ENCODE measurements at regions not wholly inside any gene's neighbourhood (a gene's known extent, or its start where the extent isn't known, plus 50 kb on each side); places are given as distances from the start of the nearest gene placed in this dataset.
"Not testable (repeated sequence)": the region's sequence is repeated elsewhere in the genome, so short reads cannot be mapped to it uniquely, and the experiment has no call there.

GRCh38 chrY:19055232-19056137 is 281.9 kb upstream of the HSFY2 start:
- no peak for ATAC-seq
- DNase-seq = no peak

- ATAC-seq = no peak
- no peak for DNase-seq
These were observed 280.3 kb upstream of the HSFY2 start for GRCh38 chrY:19053806-19054205.

- no peak for ATAC-seq
- no peak for DNase-seq
These were observed 277.5 kb upstream of the HSFY2 start for GRCh38 chrY:19051021-19051420.

- ATAC-seq = no peak
- no peak for DNase-seq
These were observed 269.5 kb upstream of the HSFY2 start for GRCh38 chrY:19042984-19043442.

GRCh38 chrY:19042306-19042958 is 268.9 kb upstream of the HSFY2 start:
- no peak for ATAC-seq
- no peak for DNase-seq

GRCh38 chrY:19026631-19027030 is 253.1 kb upstream of the HSFY2 start:
- ATAC-seq = no peak
- no peak for DNase-seq

GRCh38 chrY:19023934-19024333 is 250.4 kb upstream of the HSFY2 start:
- DNase-seq = no peak
- ATAC-seq = no peak

- DNase-seq = no peak
- ATAC-seq = no peak
These were observed 246.7 kb upstream of the HSFY2 start for GRCh38 chrY:19020193-19020592.

GRCh38 chrY:19016990-19017389 is 243.5 kb upstream of the HSFY2 start:
- DNase-seq (no peak), ATAC-seq (no peak)

- DNase-seq (no peak), ATAC-seq (no peak)
These were observed 242.3 kb upstream of the HSFY2 start for GRCh38 chrY:19015854-19016253.

GRCh38 chrY:19015213-19015612 is 241.7 kb upstream of the HSFY2 start:
- ATAC-seq (no peak), DNase-seq (no peak)

- ATAC-seq = no peak
- no peak for DNase-seq
These were observed 239.4 kb upstream of the HSFY2 start for GRCh38 chrY:19012985-19013384.

GRCh38 chrY:19011605-19012090 is 238.1 kb upstream of the HSFY2 start:
- ATAC-seq = peak; percentile 68

GRCh38 chrY:19006234-19006633 is 232.7 kb upstream of the HSFY2 start:
- ATAC-seq (no peak), DNase-seq (no peak)

More at GRCh38 chrY:19011605-19012090, 238.1 kb upstream of the HSFY2 start:
- no peak for DNase-seq

GRCh38 chrY:19005579-19005978 is 232.0 kb upstream of the HSFY2 start:
- ATAC-seq (no peak), DNase-seq (no peak)

- ATAC-seq (no peak), DNase-seq (no peak)
These were observed 224.2 kb upstream of the HSFY2 start for GRCh38 chrY:18997635-18998240.

- ATAC-seq (no peak), DNase-seq (no peak)
These were observed 219.9 kb upstream of the HSFY2 start for GRCh38 chrY:18993480-18993879.

- DNase-seq, ATAC-seq: not testable (repeated sequence)
These were observed 219.1 kb upstream of the HSFY2 start for GRCh38 chrY:18992684-18993083.

- DNase-seq (no peak), ATAC-seq (no peak)
These were observed 215.8 kb upstream of the HSFY2 start for GRCh38 chrY:18989356-18989755.

- ATAC-seq (no peak), DNase-seq (no peak)
These were observed 192.5 kb upstream of the HSFY2 start for GRCh38 chrY:18966001-18966400.

GRCh38 chrY:18958846-18959245 is 185.3 kb upstream of the HSFY2 start:
- no peak for ATAC-seq

GRCh38 chrY:18951657-18952435 is 178.3 kb upstream of the HSFY2 start:
- DNase-seq (no peak), ATAC-seq (no peak)

More at GRCh38 chrY:18958846-18959245, 185.3 kb upstream of the HSFY2 start:
- no peak for DNase-seq
